WTC11 (cell line): ENCODE measurements at regions not wholly inside any gene's neighbourhood (a gene's known extent, or its start where the extent isn't known, plus 50 kb on each side); places are given as distances from the start of the nearest gene placed in this dataset.

Source experiments
- NR1H2 ChIP-seq: sonication (generic); formaldehyde crosslinking; IDR thresholded peaks from 2 replicates; pipeline ENCODE4 v1.9.0; 2021; ENCODE audit warnings: mild to moderate bottlenecking, moderate library complexity, missing genetic modification reagents
- RELA ChIP-seq: sonication (generic); formaldehyde crosslinking; IDR thresholded peaks from 2 replicates; pipeline ENCODE4 v1.8.1; 2022; ENCODE audit warnings: missing genetic modification reagents, mild to moderate bottlenecking, borderline replicate concordance
- TF ChIP-seq, protein P1 (sequence below): fragments of 200-600 bp; IDR thresholded peaks from 2 replicates; pipeline ENCODE4 v1.8.0; 2022; ENCODE audit warnings: antibody characterized with exemption
- TF ChIP-seq, protein P2 (sequence below): sonication (generic); formaldehyde crosslinking; IDR thresholded peaks from 2 replicates; pipeline ENCODE4 v1.8.1; 2022; ENCODE audit warnings: mild to moderate bottlenecking, missing genetic modification reagents, moderate library complexity, borderline replicate concordance

DNA sequence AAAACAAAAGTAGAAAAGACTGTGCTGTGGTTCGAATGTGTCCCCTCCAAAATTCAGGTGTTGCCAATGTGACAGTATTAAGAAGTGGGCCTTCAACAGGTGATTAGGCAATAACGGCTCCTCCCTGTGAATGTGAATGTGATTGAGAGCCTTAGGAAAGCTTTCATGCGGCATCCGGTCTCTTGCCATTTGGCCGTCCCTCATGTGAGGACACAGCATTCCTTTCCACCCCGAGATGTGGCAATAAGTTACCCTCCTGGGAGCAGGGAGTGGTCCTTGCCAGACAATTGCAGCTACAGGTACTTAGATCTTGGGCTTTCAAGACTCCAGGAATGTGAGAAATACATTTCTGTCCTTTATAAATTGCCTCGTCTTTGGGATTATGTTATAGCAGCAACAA is 129.3 kb downstream of the CPEB2 start:
- TF ChIP-seq, protein P1, sequence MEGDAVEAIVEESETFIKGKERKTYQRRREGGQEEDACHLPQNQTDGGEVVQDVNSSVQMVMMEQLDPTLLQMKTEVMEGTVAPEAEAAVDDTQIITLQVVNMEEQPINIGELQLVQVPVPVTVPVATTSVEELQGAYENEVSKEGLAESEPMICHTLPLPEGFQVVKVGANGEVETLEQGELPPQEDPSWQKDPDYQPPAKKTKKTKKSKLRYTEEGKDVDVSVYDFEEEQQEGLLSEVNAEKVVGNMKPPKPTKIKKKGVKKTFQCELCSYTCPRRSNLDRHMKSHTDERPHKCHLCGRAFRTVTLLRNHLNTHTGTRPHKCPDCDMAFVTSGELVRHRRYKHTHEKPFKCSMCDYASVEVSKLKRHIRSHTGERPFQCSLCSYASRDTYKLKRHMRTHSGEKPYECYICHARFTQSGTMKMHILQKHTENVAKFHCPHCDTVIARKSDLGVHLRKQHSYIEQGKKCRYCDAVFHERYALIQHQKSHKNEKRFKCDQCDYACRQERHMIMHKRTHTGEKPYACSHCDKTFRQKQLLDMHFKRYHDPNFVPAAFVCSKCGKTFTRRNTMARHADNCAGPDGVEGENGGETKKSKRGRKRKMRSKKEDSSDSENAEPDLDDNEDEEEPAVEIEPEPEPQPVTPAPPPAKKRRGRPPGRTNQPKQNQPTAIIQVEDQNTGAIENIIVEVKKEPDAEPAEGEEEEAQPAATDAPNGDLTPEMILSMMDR: no peak
- TF ChIP-seq NR1H2 (no peak), RELA (no peak)
- TF ChIP-seq, protein P2, sequence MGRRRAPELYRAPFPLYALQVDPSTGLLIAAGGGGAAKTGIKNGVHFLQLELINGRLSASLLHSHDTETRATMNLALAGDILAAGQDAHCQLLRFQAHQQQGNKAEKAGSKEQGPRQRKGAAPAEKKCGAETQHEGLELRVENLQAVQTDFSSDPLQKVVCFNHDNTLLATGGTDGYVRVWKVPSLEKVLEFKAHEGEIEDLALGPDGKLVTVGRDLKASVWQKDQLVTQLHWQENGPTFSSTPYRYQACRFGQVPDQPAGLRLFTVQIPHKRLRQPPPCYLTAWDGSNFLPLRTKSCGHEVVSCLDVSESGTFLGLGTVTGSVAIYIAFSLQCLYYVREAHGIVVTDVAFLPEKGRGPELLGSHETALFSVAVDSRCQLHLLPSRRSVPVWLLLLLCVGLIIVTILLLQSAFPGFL (CRISPR knock-in tag): no peak
